NOMO-1 (cell line): ENCODE measurements at regions not wholly inside any gene's neighbourhood (a gene's known extent, or its start where the extent isn't known, plus 50 kb on each side); places are given as distances from the start of the nearest gene placed in this dataset.
"Not testable (repeated sequence)": the region's sequence is repeated elsewhere in the genome, so short reads cannot be mapped to it uniquely, and the experiment has no call there.

Experiments
- DNase-seq, 2 experiments: peaks; one replicate each; lab custom pipeline; 2025; ENCODE audit not compliant: unreplicated experiment in 2 of 2; lab: John Stamatoyannopoulos, UW

DNA sequence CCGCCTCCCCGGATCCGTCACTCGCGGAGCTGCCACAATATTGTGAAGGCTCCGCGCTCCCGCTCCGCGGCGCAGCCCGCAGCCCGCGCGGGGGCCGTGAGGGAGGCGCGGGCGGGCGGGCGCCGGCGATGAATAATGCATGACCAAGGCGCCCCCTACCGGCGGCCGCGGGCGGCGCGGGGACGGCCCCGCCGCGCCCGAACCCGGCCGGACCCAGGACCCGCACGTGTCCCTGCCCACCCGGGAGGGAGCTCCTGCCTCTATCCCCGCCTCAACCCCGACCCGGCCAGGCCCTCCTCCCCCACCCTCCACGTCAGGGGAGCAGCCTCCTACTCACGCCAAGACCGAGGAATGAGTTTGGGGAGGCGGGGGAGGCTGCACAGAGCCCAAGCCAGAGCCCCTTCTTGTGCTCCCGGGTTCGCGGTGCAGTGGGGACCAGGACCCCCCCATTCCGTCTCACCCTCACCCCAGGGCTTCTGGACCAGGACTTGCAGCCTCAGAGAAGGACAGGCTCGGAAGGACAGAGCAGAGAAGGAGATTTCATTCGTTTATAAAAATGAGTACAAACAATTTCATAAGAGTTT lies 70.8 kb upstream of the CASZ1 start:
- DNase-seq, result peak; percentile 5

DNA sequence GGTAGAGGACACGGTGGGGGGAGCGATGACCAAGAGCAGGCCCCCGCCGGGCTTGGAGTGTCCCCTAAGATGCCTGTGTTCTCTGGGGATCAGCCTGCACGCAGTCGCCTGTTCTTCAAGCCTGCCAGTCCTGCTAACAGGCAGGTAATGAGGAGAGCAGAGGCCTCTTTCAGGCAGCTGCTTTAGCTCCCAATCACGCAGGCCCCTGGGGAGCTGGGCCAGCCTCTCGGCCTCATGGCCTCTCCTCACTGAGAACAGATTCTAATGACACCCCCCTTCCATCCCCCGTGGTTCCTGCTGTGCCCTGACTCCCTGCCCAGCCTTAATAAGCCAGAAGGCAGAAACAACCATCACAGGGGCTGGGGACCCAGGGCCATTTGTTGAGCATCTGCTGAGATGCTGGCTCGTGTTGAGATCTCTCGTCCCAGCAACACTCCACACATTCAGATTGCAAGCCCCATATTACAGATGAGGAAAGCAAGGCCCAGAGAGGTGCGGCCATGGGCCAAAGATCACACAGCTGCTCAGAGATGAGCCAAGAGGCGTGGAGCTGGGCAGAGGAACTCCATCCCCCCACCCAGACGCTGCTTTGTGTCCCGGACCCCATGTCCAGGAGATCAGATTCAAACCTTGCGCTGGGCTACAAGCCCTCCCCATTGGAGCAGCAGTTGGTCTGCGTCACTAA lies 71.6 kb upstream of the CASZ1 start:
- no peak for DNase-seq

DNA sequence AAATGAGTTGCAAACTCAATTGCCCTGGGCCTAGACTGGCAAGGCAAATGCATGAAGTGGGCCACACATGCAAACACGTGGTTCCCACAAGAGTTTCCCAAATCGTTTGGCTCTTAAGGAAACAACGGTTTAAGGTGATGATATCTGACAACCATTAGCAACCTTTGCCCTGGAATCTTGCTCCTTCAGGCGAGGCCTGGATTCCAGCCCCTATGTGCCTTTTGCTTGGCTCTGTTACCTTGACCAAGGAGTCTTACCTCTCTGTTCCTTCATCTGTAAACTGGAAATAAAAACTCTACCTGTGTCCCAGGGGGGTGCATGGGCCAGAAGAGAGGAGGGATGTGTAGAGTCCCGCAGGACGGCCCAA lies 72.1 kb upstream of the CASZ1 start:
- DNase-seq, result no peak

DNA sequence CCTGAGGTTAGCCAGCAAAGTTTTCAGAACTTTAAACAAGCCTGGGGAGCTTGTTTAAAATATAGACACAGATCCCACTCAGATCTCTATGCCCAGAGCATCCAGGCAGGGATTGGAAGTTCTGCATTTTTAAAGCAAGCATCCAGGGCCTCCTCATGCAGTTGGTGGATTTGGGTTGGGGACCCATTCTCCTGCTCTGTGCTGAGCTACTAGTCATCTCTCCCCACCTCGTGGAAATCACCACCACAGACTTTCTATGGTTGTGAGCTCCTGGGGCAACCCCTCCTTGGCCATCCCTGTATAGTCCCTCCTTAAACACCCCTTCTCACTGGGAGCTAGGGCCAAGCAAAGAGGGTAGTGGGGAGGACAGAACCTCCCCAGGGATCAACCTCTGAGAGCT lies 73.5 kb upstream of the CASZ1 start:
- DNase-seq, result no peak

DNA sequence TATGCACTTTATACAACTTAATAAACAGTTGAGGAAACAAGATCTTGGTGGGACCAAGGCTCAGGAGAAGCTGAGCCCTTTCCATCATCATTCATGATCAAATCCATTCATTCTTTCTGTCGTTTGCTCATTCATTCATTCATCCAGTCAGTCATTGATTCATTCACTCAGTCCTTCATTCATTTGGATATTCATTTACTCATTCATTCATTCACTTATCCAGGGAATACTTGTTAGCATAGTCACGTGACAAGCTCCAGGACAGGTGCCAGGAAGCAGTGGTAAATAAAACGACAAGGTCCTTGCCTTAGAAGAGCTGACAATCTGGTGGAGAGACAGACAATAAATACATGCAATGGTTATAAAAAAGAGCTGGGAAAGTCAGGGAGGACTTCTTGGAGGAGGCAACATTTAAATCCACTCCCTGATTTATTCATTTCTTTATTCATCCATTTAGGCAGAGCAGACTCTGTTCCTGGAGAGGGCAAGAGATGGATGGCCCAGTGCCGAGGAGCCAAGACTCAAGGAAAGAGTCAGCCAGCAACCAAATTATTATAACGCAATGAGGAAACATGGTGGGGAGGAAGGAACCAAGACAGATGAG lies 74.1 kb upstream of the CASZ1 start:
- DNase-seq, result no peak

DNA sequence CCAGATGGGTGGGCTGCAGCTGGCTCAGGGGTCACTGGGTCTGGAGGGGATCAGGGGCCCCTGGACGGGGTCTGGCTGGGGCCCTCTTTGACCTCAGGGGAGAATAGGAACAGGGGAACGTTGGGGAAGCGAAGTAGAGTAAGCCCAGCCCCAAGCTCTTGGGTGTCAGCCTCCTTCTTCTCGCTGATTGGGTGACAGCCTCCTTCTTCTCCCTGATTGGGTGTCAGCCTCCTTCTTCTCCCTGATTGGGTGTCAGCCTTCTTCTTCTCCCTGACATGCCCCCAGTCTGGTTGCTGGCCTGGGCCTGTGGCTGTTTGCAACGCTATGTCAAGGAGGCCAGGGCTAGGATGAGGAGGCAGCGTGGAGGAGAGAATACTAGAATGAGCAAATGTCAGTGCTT lies 76.7 kb upstream of the CASZ1 start:
- DNase-seq, result no peak

DNA sequence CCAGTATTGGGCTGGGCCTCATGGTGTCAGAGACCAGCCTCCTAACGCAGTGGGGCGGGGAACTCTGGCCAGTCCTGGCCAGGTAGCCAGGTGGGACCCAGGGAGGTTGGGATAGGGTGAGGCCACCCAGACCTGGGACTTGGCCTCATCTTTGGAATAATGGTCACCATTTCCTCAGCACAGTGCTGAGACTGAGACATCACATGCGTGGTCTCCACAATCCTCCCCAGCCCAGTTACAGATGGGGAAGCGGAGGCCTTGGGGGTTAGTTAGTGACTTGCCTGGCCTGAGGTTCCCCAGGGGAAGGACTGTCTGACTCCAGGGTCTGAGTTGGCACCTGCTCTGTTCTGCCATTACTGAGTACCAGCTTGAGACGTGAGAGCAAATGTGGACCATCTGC lies 77.9 kb upstream of the CASZ1 start:
- DNase-seq, result no peak

DNA sequence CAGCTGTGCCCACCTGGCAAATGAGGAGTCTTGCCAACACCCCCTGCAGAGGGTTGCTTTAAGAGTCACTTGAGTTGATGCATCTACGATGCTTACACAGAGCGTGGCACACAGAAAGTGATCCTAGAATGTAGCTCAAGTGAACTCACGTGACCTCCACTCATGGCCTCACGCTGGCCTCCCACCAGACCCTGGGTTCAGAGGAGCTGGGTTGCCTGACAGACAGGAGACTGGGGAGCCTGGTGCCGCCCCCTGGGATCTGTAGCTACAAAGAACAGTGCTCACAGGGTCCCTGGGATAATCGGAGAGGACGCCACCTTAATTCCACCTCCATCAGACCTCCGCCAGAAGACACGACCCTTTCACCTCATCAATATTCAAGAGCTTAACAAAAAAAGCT lies 81.4 kb upstream of the CASZ1 start:
- DNase-seq, result no peak

DNA sequence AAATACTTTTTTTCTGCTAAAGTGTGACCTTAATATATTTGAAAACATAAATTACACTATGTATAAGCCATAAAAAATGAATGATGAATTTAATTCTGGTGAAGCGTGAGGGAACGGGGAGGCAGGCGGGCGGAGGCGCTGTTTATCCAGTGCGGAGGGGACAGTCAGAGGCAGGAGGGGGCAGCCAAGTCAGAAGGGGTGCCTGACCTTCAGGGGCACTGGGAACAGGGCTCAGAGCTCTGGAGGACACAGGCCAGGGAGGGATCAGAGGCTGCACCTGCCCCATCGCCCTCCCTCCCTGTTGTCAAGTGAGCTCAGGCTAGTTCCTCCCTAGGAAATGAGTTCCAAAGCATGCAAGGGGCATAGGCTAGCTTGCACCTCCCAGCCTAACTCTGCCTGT lies 82.0 kb upstream of the CASZ1 start:
- no peak for DNase-seq

DNA sequence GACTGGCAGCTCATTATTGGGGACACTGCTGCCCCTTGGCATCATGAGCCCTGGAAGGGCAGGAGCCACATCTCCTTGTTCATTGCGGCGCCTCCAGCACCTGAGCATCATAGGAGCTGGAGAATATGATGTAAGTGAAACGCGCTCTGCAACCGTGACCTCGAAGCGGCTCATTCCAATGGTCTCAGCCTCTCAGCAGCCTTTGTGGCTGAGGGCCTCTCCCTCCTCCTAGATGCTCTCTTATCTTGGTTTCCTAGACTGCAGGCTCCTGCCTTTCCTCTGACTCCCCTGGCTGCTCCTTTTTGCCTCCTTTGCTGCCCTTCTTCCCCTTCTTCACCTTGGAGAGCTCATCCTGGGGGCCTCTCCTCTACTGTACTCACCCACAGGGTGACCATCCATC lies 83.6 kb upstream of the CASZ1 start:
- DNase-seq, result no peak

DNA sequence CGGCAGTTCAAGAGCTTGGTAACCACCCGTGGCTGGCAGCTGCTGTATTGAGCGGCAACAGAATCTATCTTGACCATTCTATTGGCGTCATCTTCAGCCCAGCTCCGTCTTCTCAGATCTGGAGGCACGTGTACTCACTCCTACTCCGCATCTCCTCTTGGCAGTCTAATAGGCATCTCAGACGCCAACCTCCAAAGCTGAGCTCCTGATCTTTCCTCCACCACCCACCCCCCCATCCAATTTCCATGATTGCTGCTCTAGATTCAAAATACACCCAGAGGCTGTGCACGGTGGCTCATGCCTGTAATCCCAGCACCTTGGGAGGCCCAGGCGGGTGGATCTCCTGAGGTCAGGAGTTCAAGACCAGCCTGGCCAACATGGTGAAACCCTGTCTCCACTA lies 84.6 kb upstream of the CASZ1 start:
- no peak for DNase-seq

DNA sequence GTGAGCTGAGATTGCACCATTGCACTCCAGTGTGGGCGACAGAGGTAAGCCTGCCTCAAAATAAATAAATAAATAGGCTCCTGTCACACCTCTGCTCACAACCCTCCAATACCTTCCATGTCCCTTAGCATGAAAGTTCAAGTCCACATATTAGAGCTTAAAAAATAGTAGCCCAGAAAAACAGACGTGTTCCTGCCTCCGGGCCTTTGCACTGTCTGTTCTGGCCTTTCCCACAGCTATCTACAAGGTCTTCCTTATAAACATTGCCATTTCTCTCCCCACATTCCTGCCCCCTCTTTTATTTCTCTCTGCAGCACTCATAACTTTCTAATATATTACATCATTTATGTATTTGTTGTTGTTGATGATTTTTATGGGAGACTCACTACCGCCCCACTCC lies 85.6 kb upstream of the CASZ1 start:
- DNase-seq, result no peak

DNA sequence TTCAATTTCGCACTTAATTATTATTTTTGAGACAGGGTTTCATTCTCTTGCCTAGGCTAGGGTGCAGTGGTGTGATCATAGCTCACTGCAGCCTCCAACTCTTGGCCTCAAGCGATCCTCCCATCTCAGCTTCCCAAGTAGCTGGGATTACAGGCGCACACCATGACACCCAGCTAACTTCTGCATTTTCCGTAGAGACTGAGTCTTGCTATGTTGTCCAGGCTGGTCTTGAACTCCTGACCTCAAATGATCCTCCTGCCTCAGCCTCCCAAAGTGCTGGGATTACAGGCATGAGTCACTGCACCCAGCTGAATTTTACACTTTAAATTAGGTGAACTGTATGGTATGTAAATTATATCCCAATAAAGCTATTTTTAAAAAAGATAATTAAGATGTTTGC lies 90.6 kb upstream of the CASZ1 start:
- DNase-seq, result not testable (repeated sequence)

DNA sequence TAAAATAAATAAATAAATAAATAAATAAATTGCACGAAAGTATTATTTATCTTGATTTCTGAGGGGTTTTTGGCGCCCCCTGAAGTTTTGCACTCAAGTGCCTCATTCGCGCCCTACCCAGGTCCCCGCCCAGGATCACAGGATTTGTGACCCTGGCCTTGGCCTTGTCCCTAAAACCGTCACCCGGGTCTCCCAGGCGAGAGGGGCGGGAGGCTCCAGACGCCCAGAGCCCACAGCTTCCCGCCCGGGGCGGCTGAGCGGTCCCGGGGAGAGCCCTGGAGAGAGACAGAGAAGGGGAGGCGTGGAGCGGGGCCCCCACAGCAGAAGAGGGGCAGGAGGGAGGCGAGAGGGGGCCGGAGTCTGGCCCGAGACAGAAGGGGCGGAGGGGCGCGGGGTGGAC lies 91.8 kb upstream of the CASZ1 start:
- no peak for DNase-seq

DNA sequence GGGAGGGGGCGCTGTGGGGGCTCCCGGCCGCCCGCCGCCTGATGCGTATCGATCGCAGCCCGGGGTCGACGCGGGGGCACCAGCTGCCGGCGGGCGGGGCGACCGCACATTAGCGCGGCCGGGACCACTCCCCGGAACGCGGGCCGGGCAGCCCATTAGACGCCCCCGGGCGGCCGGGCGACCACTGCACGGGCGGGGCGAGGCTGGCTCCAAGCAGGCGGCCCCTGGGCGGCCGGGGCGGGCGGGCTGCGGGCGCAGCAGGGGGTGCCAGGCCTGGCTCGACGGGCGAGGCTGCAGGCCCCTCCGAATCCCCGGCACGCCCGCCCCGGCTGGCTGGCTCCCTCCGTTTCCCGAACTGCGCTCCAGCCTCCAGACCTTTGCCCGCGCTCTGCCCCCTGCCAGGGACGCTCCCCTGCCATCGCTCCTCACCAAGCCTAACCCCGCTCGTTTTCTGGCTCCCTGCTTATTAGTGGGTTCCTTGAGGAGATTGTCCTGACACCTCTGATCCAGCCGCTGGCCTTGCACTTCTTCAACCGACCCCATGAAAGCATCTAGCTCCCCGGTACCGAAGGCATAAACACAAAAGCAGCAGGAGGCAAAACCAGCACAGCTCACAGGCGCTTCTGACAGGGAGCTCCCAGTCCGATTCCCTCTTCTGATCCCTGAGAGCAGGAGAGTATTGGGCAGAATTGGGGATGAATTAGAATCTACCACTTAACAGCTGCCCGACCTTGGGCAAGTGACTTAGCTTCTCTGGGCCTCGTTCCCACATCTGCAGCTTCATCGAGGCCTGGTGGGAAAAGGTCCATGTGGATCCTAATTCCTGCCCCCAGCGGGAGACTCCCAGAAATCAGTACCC lies 92.6 kb upstream of the CASZ1 start:
- no peak for DNase-seq

DNA sequence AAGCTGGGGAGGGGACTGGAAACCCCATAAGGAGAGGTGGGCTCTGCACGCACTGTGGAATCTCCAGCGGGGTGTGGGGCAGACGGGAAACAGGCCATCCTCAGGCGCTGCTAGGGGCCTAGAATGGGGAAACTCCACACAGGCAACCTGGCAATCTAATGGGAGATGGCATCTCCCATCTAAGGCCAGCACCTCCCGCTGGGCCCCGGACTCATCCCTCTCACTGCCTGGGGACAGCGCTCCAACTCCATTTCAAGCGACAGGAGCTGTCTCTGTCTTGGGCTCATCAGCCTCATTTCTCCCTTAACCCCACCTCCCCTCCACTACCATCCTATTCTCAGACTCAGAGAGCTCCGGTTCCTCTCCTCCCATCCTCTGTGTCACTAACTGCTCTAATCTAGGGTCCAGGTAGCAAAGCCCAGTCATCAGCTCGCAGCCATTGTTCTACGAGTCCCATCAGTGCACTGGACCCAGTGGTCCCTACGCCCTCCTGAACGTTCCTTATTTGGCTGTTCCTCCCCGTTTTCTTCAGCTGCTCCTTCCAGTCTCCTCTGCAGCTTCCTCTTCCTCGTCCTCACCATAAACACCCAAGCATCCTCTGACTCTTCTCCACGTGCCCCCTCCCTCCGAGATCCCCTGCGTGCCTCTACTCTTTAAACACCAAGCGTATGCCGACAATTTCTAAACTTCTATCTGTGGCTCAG lies 93.4 kb upstream of the CASZ1 start:
- no peak for DNase-seq

DNA sequence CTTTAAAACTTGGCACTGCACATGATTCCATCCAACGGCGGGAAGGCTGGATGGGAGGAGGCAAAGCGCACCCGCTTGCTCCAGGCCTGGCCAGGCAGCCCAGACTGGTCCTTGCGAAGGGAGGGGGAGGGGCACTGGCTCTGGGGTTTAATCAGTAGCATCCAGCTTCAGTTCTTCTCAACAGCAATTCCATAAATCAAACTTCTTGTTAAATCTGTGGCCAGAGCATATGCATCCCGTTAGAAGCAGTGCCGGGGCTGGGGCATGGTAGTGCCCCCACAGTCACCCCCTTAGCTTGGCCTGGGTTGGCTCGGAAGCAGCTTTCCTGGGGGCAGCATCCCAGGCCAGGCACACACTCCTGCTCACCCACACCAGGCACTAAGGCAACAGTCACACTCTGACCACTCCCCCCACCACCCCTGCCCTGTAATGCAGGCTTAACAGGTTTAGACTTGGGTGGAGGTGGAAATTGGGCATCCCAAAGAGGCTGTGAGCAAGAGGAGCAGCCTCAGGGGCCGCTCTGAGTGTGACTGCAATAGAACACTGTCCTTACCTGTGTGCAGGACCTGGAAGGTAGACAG lies 94.1 kb upstream of the CASZ1 start:
- no peak for DNase-seq

DNA sequence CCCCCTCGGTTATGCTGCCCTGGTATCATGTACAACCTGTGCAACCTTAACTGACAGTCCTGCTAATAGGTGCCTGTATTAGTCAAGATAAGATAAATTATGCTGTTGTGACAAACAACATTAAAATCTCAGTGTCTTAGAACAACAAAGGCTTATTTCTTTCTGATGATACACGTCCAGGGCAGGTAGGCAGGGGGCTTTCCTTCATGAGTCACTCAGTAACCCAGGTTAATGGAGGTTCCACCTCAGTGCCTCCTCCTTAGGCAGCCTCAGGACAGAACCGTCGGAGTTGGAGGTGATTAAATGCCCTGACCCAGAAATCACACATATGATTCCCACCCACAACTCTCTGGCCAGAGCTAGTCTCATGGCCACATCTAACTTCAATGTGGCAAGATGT lies 94.6 kb upstream of the CASZ1 start:
- no peak for DNase-seq

DNA sequence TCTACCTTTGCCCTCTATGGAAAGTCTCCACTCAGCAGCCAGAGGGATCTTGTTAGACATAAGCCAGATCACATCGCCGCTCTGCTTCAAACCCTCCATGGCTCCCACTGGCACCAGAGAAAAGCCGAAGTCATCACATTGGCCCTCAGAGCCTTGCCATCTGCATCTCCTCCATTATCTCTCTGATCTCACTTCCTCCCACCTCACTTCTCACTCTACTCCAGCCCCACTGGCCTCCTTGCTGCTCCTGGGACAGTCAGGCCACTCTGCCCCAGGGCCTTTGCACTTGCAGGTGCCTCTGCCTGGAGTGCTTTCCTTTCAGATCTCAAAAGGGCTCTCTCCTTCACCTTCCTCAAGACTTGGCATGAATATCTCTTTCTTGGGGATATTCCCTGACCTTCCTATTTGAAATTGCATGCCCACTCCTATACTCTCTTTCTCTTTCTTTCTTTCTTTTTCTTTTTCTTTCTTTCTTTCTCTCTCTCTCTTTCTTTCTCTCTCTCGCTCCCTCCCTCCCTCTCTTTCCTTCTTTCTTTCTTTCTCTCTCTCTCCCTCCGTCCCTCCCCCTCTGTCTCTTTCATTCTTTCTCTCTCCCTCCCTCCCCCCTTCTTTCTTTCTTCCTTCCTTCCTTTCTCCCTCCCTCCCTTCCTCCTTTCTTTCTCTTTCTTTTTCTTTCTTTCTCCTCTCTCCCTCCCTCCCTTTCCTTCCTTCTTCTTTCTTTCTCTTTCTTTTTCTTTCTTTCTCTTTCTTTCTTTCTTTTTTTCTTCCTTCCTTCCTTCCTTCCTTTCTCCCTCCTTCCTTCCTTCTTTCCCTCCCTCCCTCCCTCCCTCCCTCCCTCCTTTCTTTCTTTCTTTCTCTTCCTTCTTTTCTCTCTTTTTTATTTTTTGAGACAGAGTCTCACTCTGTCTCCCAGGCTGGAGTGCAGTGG lies 96.0 kb upstream of the CASZ1 start:
- DNase-seq, result no peak

DNA sequence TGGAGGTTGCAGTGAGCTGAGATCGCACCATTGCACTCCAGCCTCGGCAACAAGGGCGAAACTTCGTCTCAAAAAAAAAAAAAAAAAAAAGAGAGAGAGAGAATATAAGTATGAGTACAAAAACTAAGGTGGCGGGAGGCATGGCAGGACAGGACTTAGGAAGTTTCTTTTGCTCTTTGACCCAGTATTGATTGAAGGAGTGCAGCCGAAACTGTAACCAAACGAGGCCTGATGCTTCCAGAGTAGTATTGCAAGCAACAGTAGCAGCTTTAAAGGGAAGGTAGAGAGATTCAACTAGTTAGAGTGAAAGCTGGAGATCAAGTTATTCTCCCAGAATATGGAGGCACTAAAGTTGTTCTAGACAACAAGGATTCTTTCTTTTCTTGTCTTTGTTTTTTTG lies 99.2 kb upstream of the CASZ1 start:
- DNase-seq, result no peak
